NCI-H524 treated with DMSO at 0.1 percent for 48 hours (cell line): ENCODE measurements at regions not wholly inside any gene's neighbourhood (a gene's known extent, or its start where the extent isn't known, plus 50 kb on each side); places are given as distances from the start of the nearest gene placed in this dataset.
"Not testable (repeated sequence)": the region's sequence is repeated elsewhere in the genome, so short reads cannot be mapped to it uniquely, and the experiment has no call there.

ENCODE experiments used
- DNase-seq: peaks from one replicate; lab custom pipeline; 2025; lab: John Stamatoyannopoulos, UW

DNA sequence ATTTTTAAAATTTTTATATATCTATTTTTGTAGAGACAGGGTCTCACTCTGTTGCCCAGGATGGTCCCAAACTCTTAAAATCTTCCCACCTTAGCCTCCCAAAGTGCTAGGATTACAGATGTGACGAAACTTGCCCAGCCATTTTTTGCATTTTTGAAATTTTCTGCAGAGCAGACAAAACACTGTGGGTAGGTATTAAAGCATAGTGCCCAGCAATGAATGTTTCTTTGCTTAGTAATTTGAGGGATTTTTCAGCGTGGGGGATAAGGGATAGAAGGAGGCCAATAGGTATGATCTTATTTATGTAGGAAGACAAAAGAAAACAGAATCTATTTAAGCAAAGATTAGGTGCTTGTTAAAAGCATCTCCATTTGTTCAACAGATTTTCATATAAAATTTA, 446.8 kb upstream of the DPH6 start:
- DNase-seq: no peak

DNA sequence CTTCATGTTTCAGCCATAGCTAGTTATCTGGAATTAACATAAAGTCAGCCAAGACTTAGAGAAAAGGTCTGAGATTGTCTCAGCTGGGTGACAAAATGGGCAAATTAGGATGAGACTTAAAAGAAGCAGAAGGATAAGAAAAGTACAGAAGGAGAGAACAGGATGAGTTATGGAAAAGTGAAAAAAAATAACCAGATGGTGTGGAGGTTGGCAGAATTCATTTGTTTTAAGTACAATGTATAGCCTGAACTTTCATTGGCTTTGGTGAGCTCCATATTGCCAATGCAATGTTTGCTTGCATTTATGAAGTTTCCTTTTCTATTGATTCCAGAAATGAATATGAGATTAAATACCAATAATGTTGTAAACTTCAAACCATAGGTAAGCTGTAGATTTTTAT, 447.2 kb upstream of the DPH6 start:
- DNase-seq: no peak

DNA sequence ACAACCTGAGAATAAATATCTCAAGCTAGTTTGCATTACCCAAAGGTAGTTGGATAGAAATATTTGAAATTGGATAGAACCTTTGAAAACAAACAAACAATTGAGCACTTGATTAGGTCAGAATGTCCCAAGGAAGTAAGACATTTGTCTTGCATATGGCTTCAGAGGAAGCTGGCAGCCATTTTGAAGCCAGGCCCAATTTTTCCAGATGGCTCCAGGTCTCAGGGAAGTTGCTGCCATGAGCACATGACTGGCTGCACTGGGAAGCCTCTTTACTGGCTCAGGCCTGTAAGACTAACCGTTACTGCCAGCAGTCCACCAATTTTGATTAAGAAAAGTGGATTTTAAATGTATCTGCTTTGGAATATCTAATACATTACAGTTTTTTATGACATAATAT, 448.9 kb upstream of the DPH6 start:
- no peak for DNase-seq

DNA sequence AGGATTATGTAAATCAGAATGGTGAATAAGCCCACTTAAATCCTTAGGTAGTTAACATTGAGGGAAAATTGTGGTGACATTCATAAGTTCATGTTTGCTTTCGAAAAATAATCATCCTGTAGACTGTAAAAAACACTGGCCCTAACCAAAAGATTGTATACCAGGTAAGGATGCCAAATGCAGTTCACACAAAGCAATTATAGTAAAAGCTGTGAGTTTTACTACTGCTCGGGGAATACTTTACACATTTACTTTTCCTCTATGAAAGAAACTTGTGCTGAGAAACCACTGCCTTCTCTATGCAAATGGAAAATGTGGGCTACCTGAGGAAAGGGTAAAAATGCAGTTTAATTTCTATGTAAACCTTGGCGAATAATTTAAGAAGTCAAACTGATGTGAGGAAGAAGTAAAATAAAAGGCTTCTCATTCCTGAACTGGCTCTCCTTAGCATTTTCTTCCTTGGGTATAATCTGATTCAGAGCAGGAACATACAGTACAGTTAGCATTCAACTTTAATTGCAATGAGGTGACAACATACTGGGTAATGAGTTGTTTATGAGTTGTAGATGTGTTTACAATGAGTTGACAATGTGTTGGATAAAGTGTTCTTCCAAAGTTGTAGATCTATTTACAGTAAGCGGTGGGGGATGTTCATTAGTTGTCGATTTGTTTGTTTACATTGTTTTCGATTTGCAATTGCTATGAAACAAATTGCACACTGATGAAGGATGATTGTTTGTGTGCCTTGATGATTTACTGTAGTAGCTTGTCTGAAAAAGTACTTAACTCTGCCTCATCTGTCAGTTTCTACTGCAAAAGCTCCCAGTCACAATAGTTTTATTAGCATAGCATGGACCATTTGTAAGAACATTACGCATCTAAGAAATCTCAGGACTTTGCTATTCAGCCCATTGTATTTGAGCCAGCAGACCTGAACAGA, 453.0 kb upstream of the DPH6 start:
- no peak for DNase-seq

DNA sequence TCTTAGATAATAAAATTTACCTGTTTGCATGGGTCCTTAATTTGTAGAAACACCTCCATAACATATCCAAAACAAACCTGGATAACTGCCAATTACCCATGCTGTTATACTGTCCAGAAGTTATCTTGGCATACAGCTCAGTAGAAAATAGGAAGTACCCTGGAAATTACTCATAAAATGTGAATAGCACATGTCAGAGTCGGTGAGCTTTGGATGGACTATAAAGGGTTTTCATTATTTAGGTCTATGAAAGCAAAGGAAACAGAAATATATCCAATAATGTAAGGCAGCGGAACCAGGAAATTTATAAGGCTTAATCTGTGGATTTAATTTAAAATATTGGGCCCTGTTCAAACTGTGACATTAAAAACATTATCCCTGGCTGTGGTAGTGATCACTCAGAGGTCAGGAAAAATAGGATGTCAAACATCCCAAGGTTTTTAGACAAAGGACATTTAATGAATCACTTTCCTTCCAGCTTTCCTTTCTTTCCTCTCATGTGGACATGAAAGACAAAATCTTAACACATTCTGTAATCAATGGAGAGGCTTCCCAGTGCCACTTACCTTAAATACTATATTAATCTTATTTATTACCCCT, 459.0 kb upstream of the DPH6 start:
- no peak for DNase-seq

DNA sequence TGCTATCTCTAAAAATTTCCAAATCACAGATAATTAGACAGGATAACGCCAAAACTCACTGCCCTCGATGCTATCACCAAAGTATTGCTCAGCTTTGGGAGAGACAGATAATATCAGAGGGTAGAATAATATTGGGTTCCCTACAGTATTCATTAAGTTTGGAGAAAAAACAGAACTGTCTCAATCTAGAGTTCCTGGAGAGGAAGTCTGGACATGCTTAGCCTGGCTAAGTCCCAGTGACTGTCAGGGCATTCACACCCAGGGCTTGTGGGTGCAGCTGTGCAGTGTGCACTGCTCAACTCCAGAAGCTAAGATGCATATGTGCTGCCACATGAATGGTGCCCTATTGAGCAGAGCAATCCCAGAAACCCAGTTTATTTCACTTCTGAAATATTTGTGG, 459.6 kb upstream of the DPH6 start:
- DNase-seq: no peak

DNA sequence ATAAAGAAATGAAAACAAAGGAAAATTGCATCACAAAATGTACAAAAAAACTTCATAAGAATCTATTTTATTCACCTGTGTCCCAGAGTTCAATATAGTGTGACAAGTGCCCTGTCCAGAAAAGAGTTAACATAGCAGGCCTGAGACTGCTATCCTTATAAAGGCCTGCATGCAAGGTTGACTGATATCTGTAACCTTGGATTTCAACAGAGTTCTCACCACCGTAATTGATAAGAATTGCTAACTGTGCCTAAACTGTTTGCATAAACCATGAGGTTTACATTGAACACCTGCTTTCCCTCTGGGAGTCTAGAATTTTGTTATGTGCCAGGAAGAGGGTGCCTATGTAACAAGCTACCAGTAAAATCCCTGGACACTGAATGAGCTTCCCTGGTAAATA, 461.7 kb upstream of the DPH6 start:
- no peak for DNase-seq

DNA sequence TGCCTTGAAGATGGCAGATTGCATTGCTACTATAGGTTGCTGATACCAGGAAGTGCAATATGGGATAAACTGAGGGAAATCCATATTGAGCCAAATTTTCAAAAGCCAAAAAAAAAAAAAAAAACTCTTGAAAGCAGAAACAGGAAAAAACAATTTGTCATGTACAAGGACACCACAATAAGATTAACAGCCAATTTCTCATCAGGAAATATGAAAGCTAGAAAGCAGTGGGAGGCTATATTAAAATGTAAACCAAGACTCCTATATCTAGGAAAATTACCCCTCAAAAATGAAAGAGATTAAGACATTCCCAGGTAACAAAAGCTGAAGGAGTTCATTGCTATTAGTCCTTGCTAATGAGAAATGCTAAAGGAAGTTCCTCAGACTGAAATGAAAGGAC, 462.8 kb upstream of the DPH6 start:
- no peak for DNase-seq

DNA sequence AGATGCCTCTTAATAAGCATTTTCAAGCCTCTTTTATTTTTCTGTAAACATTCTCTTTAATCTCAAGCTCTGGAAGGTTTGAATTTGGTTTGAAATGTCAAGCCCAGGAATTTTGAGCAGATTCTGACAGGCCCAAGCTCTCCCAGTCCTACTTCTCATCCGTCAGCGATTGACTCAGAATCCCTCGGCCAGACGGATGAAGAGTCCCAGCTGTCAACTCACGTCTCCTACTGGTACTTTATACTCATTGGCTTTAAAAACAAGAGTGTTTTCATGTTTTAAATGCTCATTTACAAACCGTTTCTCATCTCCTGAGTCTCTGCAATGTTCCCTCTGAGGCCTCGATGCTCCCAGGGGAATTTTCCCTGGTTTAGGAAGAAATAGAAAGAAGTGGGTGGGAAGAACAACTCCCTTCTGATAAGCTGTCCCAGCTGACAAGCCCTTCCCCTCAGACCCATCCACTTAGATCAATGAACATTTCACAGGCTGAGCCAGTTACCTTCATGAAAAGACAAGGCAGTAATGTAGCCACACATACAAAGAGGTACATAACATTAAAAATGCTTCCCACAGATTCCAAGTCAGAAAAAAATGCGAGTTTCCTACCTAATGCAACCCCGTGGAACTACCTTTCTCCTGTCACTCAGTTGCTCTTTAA, 478.2 kb upstream of the DPH6 start:
- DNase-seq: no peak

DNA sequence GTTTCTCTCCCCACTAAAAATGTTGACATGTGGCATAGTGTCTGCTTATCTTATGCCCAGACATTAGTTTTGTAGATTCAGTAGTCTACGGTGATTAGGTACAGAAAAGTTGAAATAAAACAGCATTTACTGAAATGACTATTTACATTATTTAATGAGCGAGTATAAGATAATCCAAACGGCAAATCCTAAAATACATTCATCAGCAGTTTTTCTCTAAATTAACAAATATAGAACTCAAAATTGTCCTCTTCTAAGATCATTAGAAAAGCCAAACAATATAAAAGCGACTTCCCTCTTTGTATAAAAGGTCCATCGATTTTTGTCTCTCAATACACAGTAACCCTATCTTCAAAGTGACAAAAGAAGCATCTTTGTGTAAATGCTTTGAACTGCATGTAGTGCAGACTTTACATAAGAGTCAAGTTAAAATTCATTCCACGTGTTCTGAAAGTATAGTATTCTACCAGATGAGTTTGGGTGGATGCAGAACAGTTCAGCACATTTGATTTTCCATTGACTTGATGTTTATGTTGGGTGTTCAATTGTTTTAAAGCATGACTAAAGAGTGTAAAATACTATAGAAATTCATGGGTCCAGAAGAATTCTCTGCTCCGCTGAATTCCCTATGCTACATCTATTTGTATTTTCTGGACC, 480.8 kb upstream of the DPH6 start:
- DNase-seq: no peak

DNA sequence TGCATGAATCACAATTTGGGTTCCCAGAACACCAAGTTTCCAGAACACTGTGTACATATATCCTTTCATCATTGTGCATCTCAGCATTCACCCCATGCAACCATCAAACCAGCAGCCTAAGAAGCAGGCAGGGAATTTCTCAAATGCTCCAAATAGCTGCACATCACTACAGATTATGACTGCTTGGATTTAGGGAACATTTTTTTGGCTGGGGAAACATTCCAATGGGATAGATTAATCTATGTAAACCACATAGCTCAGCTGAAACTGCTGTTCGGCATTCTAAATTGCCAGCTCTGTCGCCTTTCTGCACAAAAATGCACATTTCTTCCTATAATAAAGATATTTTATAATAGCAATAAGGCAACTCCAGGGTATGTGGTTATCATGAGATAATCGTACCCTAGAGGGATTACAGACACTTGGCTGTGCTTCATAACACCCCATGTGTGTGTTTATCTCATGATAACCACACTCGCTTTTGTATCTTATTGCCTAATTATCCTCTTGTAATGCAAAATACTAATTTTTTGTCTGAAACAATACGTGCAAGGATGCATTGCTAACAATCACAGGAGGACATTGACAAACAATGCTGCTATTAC, 483.7 kb upstream of the DPH6 start:
- no peak for DNase-seq

DNA sequence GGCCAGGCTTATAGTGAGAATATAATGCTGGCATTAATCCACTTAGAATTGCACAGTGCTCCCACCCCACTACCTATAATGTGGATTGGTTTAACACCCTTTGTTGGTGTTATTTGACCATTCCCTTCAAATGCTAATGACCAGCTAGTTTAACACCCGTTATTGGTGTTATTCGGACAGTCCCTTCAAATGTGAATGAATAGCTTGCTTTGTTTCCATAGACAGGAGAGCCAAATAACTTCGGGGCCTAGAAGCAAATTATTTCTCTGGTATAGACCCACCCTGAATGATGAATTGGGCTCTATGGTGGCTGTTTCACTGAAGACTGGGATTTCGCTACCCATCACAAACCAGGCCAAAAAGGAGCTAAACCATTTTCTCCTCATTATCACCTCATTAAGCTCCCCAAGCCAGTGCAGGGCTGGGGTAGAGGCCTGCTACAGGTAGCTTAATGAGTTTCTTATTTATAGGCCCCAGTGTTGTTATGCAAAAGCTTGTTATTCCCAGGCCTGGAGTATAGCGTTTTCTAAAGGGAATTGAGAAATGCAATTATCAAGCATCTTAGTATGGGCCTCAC, 494.1 kb upstream of the DPH6 start:
- DNase-seq: no peak

DNA sequence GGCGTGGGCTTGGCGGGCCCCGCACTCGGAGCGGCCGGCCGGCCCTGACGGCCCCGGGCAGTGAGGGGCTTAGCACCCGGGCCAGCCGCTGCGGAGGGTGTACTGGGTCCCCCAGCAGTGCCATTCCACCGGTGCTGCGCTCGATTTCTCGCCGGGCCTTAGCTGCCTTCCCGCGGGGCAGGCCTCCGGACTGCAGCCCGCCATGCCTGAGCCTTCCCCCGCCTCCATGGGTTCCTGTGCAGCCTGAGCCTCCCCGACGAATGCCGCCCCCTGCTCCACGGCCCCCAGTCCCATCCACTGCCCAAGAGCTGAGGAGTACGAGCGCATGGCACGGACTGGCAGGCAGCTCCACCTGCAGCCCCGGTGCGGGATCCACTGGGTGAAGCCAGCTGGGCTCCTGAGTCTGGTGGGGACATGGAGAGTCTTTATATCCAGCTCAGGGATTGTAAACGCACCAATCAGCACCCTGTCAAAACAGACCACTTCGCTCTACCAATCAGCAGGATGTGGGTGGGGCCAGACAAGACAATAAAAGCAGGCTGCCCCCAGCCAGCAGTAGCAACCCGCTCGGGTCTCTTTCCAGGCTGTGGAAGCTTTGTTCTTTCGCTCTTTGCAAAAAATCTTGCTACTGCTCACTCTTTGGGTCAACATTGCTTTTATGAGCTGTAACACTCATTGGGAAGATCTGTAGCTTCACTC, 501.2 kb upstream of the DPH6 start:
- not testable (repeated sequence) for DNase-seq

DNA sequence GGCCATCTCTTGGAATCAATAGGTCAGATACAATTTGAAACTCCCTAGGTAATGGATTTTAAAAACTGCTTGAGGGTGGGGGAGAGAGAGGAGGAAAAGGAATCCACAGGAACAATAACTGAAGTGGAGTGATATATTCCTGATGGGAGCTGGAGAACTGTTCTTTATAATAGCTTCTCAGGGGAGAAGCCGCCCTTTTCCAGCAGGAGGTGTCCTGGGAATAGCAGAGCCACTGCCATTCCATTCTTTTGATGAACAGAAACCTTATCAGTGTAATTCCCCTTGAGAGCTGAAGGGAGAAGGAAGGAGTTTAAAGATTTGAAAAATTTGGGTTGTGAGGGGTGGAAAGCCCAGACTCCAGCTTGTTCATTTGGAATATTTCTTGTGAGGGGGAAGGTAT, 504.9 kb upstream of the DPH6 start:
- no peak for DNase-seq

DNA sequence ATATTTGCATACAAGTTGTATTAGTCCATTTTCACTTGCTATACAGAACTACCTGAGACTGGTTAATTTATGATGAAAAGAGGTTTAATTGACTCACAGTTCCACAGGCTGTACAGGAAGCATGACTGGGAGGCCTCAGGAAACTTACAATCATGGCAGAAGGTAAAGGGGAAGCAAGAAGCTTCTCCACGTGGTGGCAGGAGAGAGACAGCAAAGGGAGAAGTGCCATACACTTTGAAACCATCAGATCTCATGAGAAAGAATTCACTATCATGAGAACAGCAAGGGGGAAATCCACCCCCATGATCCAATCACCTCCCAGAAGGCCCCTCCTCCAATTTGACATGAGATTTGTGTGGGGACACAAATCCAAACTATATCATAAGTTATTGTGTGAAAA, 506.7 kb upstream of the DPH6 start:
- not testable (repeated sequence) for DNase-seq

DNA sequence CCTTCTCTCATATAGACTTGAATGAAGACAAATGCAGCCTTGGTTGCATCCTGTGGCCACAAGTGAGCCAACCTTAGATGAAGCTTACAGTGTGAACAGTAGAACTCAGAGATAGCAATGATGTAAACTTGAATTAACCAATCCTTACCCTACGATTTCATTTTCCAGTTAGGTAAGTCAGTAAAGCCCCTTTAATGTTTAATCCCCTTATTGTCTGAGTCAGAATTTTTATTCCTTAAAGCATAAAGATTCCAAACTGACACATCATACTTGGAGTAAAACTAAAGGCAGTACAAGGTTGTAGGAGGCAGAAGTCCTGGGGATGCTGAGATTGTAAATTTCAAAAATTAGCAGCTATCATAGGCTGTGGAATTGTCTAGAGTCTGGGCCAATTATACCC, 507.8 kb upstream of the DPH6 start:
- DNase-seq: no peak

DNA sequence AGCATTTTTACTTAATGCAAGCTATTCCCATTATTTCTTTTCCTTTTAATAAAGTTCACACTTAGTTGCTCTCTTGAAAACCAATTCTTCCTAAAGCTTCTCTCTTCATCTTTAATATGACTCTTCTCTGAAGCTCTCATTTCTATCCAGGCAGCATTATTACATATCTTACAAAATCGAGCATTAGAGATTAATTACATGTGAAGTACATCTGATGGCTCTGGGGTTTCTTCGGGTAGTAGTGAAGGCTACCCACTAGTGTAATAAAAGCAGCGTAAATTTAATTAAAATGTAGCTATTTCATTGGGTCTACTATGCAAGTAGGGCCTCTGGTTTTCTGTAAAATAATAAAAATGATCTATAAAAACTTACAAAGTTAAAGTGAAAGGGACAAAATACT, 513.6 kb upstream of the DPH6 start:
- no peak for DNase-seq

DNA sequence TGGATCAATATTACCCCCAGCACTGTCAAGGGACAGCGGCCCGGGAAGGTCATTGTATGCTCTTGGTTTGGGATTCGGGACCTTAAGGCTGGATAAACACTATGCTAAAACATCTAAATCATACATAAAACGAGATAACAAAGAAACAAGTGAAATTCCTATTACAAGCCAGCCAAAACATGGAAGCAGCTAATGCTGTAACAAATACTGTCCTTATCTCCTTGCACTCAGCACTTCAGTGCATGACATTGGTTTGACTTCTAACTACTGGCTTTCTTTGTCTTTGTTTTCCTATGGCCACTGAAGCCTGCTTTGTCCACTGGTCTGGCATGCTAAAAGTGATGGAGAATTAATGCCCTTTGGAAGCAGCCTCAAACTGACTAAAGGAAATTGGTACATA, 516.4 kb upstream of the DPH6 start:
- DNase-seq: no peak

DNA sequence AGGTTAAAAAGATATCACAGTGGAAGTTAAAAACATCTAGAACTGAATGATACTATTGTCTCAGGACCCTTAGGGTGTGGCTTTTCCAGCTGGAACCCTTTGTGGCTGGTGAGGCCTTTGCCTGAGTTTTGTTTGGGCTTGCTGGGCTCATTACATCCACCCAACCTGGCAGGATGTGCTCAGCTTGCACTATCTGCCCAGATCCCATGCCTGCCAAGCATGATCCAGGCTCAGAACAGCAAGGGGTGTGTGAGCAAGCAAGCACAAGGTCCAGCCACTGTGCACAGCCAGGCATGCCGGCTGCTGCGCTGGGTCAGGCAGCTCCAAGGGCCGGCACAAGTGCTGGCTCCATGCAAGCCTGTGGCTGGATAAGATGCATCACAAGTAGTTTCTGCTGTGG, 512.7 kb upstream of the CDIN1 start:
- no peak for DNase-seq

DNA sequence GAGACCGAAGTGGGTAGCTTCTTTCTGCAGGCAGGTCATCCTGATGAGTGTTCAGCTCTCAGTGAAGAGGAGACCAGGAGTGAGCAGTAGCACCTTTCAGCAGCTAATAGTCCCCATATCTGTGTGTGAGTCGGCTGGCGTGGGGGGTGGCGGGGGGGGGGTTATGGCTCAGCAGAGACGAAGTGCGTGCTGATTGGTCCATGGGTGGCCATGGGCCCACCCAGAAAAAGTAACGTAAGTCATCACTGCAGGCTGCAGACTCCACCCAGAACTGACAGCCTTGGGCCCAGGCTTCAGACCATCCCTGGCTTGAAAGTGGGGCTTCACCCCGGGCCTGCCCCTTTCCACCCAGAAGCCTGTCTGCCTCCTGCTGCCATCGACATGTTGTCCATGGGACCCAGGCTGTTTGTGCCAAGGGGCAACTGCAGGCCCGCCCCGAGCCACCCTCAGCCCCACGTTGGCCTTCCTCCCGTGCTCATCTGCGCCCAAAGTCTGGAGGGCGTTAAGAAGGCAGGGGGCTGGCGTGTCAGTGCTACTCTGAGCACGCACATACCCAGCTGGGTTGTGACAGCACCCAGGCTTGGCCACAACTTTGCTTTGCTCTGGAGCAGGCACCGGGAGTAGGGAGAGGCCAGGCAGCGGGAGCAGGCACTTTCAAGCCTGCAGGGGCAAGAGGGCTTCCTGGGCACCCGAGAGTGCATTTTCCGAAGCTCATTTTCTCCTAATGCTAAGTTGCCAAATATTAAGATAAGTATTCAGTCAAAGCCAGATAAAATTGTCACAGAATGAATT, 511.7 kb upstream of the CDIN1 start:
- DNase-seq: no peak
